DMS53 (cell line): ENCODE measurements at regions not wholly inside any gene's neighbourhood (a gene's known extent, or its start where the extent isn't known, plus 50 kb on each side); places are given as distances from the start of the nearest gene placed in this dataset.

Source experiments
- DNase-seq: peaks from one replicate; lab custom pipeline; 2025; lab: John Stamatoyannopoulos, UW

DNA sequence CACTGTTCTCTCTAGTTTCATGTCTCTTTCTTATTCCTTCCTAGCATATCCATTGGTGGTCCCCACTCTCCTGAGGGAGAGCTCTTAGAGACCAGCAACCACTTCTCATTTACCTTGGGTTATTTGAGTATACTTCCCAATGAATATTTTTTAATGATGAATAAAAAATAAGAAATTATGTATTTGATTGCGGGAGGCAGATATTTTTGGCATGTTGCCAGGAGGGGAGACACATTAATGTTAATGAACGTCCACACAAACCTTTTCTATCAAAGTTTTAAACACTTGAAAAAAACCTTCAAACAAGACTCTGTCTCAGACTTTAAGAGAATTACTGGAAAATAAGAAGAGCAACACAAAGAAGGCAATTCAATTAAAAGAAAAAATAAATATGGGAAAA lies 260.6 kb upstream of the MAGI2 start:
- no peak for DNase-seq

DNA sequence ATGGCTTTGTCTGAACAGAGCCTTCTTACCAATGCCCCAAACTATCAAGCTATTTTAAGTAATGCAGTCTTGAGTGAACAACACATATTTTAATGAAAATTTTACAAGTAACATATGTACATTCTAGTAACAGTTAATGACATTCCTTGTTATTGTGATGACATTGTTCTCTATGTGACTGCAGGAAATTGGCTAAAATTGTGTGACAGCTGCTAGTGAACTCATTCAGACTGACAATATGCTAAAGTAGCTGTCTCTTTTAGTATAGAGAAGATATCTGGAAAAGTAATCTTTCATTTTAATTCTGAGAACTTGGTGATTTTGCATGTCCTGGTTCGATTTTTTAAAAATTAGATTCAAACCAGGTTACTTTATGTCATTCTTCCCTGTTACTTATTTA lies 259.8 kb upstream of the MAGI2 start:
- no peak for DNase-seq

DNA sequence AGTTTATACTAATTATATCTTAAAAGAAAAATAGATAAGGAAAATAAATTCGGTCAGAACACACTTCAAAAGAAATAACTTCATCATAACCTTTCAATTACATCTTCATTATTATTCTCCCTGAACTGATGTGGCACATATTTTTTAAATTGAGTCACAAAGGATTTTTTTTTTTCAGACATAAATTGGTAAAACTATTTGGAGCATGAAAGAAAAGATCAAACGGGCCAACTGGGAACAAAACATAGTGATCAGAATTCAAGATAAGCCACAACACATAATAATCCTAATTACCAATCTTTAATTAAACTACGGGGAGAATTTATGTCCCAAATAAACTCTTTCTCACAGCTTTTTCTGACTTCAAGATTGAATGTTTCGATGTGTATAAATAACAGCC lies 258.2 kb upstream of the MAGI2 start:
- DNase-seq, result no peak

DNA sequence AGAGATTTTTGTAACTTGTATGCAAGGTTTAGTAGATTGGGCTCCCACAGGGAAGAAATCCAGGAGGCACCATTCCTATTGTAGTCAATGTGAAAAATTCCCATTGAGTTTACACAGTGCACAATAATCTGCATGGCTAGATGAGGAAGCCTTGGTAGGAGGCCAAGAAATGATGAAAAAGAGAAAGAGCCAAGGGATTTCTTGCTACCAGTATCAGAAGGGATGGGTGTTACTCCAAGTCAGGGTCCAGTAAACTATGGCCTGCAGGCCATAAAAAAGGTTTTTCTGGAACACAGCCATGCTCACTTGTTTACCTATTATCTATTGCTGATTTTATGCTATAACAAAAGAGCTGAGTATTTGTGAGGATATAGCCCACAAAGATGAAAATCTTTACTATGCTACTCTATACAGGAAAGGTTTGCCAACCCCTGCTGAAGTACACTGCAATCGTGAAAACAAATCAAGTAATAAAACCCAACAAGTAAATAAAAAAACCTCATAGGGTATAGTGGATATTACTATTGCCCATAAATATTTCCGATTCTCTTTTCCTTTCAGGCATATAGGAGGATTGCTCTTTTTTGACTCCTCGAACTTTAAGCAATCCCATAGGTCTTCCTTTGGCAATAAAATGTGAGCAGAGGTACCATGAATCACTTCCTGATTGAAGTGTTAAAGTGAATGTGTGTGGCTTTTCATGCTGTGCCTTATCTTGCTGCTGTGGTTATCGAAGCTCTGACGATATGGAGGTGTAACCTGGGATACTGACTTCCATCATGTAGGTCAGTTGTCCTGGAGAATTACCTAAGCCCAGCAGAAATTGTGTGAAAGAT lies 256.3 kb upstream of the MAGI2 start:
- no peak for DNase-seq

DNA sequence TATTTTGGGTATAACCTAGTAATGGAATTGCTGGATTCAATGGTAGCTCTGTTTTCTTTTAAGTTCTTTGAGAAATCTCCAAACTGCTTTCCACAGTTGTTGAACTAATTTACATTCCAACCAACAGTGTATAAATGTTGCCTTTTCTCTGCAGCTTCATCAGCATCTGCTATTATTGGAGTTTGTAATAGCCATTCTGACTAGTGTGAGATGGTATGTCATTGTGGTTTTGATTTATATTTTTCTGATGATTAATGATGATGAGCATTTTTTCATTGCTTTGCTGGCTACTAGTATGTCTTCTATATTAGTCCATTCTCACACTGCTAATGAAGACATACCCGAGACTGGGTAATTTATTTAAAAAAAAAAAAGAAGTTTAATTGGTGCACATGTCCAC lies 248.6 kb upstream of the MAGI2 start:
- no peak for DNase-seq

DNA sequence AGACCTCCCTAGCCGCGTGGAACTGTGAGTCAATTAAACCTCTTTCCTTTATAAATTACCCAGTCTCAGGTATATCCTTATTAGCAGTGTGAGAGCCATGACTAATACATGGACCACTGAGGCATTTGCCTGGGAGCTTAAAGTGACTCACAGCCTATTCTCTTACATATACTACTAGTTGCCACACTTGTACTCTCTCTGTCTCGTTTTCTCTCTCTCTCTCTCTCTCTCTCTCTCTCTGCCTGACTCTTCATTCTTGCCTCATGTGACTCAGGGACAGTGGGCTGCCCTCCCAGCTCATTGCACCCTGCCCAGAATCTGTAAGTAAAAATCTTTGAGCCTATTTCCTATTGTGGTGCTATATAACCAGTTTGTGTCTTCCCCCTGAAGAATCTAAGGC lies 238.5 kb upstream of the MAGI2 start:
- DNase-seq, result peak; percentile 32

DNA sequence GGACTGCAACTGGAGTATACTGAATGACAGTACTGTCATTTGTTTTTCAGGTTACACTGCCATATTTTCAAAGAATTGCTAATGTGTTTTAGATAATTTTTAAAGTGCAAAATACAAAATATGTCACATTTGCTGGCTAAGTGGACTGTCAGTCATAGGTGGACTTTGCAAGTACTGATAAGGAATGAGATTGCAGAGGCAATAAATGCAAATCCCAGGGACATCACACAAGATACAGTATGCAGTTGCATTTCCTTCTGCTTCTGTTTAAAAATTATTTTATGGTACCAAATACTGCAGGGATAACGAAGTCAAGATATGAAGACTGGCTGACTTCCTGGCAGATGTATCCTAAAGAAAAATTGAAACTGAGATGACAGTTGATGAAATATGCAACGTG lies 237.6 kb upstream of the MAGI2 start:
- DNase-seq, result no peak

DNA sequence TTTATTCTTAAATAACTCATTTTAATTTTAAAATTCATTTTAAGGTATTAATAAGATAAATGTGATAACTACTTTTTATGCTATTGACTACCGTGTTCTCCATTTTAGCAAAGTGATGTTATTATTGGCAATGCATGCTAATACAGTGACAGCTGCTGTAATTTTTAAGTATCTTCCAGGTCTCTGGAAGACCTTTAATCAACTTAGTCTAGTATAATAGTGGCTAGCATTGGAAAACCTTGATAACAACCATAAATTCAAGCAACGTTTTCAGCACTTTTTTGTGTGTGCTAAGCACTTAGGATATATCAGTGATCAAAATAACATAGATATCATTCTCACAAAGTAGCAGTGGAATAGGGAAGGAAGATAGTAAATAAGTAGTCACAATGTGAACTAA lies 230.9 kb upstream of the MAGI2 start:
- DNase-seq, result no peak

DNA sequence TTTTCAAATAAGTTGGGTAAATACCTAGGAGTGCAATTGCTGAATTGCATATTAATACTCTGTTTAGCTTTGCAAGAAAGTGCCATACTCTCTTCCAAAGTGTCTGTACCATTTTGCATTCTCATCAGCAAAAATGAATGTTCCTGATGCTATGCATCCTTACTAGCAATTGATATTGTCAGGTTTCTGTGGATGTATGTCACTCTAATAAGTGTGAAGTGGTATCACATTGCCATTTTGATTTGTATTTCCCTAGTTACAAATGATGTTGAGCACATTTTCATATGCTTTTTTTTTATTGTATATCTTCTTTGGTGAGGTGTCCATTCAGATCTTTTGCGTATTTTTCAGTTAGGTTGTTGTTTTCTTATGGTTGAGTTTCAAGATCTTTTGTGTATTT lies 230.4 kb upstream of the MAGI2 start:
- no peak for DNase-seq

DNA sequence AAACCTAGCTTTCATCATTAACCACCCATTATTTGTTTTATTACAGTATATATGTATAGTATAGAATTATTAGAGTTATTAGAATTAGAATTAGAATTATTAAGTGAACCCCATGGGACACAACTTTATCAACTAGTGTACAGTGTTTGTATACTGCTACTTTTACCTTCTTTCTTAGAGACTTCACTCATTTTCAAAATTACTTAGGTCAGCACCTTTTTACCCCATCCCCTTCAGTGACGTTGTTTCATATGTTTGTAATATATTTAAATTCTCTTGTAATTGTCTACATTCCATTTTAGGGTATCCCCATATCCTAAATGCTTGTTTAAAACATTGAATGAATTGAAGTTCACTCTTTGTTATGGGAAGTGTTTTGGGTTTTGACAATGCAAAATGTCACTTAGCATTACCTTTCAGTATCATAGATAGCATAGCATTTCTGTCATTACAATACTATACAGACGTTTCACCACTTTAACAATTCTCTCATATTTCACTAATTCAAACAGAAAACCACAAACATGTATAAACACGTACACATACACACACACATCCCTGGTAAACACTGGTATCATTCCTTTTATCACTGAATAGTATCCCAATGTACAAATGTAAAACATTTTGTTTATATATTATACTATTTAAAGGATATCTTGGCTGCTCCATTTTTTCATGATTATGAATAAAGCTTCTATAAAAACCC lies 229.9 kb upstream of the MAGI2 start:
- DNase-seq, result no peak

DNA sequence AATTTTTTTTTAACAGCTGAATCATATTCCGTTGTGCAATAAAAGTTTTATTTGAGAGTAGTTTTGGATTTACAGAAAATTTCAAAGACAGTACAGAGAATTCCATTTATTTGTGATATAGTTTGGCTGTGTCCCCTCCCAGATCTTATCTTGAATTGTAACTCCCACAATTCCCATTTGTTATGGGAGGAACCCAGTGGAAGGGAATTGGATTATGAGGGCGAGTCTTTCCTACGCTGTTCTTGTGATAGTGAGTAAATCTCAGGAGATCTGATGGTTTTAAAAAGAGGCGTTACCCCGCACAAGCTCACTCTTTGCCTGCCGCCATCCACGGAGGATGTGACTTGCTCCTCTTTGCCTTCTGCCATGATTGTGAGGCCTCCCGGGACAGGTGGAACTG lies 228.0 kb upstream of the MAGI2 start:
- DNase-seq, result no peak

DNA sequence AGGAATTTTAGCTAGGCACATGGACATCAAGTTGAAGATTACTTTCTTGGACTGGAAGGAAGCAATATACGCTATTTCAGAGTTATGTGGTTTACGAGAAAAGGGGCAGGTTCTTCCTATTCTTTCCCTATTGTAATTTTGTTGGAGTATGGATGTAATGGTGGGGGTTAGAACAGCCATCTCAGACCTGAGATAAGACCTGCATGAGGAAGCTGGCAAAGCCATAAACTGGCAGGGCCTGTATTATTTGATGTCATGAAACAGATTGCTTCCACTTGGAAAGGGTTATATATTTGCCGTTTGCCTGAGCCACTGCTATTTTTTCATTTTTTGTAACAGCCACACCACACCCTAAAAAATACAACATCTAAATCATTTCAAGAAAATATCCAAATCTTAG lies 220.5 kb upstream of the MAGI2 start:
- DNase-seq, result no peak

DNA sequence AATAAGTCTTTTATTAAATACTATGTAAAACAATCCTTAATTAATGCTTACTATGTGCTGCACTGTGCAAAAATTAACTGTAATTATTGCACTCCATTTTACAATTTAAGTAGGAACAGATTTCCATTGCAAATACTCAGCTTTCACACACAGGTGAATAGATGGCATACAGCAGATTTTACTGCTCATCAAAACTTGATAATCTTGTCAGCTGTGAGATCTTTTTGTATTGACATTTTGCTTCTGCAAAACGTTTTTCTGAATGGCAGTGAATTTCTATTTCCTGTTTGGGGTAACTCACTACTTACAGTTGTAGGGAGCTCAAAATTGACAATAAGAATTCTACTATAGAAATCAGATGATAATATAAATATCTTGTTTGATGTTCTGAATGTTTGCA lies 220.0 kb upstream of the MAGI2 start:
- DNase-seq, result no peak

DNA sequence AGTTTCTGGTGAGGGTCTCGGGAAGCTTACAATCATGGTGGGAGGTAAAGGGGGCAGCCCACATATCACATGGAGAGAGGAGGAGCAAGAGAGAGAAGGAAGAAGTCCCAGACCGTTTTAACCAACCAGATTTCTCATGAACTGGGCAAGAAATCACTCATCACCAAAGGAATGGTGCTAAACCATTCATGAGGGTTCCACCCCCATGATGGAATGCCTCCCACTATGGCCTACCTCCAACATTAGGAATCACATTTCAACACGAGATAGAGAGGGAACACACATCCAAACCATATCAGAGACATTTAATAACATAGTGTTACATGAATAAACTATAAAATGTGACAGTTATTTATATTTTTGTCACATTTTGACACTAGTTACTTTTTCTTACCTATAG lies 214.8 kb upstream of the MAGI2 start:
- DNase-seq, result no peak

DNA sequence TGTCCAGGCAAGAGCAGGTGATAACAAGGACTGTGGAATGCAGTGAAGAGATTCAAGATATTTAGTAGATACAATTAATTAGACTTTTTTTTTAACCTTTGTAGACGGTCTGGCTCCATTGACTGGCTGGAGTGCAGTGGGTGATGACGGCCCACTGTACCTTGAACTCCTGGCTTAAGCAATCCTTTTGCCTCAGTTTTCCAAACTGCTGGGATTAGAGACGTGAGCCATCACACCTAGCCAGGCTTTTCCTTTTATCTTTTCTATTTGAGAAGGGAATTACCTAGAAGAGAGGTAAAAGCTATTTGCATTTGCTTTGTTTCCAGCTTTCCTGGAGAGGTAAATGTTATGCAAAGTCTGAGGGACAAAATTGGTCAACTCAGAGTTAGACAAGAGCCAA lies 213.0 kb upstream of the MAGI2 start:
- no peak for DNase-seq

DNA sequence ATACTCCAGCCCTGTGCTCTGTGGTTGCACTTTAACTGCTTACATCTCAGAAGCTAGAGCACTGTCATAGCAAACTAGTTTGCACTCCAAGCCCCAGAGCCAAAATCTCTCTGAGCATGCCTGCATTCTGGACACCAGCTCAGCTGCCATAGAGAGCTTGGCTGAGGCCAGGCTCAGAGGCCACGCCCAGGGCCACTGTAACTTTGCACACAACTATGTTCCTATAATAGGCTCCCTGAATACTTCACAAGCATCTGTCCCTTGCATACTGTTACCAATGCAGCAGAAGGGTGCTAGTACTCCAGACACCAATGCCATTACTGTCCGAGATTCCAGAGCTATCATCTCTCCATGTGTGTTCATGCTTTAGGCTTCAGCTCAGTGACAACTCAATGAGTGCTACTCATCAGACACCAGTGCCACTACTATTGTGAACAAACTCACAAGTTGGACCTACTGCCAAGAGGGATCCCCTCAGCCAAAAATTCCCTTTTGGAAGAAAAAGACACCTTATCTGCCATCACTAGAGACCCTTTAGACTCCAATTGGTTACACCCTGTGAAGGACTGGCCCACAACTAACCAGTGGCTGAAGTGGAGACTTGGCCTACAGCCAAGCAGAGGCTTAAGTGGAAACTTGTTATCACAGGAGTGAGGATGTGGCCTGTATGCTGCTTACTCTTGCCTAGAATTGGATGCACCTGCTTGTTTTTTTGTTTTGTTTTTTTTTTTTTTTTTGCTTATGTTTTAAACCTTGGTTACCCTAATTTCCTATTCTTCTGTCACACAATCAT lies 211.6 kb upstream of the MAGI2 start:
- peak; percentile 78 for DNase-seq

DNA sequence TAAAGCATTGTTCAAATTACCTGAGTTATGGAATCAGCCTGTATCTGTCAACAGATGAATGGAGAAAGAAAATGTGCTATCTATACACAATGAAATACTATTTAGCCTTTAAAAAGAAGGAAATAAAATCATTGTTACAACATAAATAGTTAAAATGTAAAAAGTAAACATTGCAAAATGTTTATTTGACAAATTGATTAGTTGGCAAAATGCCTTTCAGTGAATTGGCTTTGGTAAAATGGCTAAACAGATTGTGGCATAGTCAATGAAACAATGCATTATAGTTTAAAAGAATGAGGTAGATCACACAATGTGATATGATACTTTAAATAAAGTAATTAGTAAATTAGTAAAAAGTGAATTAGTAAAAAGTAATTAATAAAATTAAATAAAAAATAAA lies 204.8 kb upstream of the MAGI2 start:
- DNase-seq, result no peak

DNA sequence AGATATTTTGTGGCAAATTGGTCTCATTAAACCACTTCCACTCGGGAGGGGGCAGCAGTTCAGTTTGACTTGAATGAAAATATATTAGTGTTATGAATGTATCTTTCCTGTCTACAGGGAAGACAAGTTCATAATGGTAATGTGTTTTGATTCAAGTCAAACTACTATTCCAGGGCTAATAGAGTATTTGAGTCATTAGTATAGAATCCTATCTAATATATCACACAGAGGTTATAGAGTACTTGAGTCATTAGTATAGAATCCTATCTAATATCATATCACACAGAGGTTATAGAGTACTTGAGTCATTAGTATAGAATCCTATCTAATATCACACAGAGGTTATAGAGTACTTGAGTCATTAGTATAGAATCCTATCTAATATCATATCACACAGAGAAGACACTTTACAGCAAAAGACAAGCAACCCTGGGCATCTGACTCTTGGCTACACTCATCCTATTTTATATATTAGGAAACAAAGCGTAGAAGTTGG lies 199.7 kb upstream of the MAGI2 start:
- no peak for DNase-seq

DNA sequence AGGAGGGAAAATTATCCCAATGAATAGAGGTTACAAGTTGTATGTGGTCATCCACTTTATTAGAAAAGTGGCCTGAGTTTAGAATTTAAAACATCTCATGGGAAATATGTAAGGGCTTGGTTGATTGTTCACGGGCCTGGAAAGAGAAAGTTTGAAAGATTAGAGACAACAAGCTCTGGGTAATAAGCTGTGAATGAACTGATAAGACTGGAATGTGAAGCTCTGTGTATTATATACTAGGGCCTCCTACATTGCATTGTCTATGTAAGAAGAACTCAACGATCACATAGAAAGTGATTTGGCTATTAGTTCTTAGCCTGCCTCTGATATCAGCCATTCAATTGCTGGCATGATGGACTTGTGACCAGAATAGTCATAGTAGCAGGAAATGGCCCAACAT lies 199.2 kb upstream of the MAGI2 start:
- no peak for DNase-seq

DNA sequence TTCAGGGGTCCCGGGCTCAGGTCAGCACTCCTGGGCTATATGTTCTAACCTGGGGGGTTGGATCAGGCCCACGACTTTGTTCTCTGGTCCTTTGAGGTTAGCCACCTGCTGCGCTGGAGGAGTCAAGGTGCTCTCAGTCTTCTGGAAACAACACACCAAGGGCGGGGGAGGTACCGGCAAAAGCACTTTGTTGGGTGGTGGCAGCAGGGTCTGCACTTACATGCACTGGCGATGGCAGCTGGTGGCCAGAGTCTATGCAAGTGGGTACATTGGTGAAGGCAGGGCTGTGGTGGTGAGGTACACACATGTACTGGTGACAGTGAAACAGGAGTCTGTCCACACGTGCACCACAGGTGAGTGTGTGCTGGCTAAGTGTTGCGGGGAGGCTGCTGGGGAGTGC lies 194.2 kb upstream of the MAGI2 start:
- DNase-seq, result no peak

DNA sequence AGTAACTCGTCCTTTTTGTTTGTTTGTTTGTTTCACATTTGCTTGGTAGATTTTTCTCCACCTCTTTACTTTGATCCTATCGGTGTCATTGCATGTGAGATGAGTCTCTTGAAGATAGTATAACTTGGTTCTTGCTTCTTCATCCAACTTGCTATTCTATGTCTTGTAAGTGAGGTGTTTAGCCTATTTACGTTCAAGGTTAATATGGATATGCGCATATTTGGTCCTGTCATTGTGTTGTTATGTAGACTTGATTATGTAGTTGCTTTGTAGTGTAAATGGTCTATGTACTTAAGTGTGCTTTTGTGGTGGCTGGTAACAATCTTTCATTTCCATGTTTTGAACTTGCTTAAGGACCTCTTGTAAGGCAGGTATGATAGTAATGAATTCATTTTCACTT lies 192.8 kb upstream of the MAGI2 start:
- DNase-seq, result no peak

DNA sequence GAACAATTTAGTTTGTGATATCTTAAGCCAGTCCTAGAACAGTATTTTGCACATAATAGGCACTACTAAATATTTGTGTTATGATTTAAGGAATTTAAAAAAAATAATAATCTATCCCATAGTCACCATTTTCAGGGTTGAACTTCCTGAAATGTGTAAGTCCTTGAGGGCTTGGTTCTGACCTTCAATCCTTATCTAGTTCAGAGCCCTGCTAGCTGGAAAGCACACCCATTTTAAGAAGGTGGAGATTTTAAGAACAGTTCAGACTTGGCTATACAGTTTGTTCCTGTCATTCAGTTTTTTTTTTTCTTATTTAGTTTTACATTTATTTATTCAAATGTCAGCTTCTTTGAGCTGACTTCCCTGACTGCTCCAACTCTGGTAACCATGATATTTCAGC lies 183.4 kb upstream of the MAGI2 start:
- DNase-seq, result no peak

DNA sequence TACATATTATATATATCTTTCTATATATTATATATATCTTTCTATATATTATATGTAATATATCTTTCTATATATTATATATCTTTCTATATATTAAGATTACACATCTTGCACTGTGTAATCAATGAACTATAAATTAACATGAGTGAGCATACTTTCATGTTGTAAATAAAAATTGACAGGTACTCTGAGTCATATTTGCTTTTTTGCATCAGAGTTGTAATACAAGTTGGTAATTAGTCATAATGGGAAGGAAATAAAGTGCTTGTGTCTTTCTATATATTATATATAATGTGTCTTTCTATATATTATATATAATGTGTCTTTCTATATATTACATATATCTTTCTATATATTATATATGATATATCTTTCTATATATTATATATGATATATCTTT lies 172.5 kb upstream of the MAGI2 start:
- peak; percentile 16 for DNase-seq
